ENCODE measurements at regions not wholly inside any gene's neighbourhood (a gene's known extent, or its start where the extent isn't known, plus 50 kb on each side); places are given as distances from the start of the nearest gene placed in this dataset.

DNA sequence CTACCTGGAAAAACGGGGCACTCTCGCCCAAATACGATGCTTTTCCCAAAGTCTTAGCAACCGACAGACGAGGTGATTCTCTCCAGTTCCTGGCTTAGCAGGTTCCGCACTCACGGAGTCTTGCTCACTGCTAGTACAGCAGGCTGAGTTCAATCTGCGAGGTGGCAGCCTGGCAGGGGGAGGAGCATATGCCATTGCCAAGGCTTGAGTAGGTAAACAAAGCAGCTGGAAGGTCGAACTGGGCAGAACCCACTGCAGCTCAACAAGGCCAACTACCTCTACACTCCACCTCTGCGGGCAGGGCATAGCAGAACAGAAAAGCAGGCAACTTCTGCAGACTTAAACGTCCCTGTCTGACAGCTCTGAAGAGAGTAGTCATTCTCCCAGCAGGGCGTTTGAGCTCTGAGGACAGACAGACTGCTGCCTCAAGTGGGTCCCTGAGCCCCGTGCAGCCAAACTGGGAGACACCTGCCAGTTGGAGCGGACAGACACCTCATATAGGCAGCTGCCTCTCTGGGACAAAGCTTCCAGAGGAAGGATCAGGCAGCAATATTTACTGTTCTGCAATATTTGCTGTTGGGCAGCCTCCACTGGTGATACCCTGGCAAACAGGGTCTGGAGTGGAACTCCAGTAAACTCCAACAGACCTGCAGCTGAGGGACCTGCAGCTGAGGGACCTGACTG, 73.4 kb upstream of the CADM2 start:
- DNase-seq: peak in 1 of 2 experiments; percentile 7

DNA sequence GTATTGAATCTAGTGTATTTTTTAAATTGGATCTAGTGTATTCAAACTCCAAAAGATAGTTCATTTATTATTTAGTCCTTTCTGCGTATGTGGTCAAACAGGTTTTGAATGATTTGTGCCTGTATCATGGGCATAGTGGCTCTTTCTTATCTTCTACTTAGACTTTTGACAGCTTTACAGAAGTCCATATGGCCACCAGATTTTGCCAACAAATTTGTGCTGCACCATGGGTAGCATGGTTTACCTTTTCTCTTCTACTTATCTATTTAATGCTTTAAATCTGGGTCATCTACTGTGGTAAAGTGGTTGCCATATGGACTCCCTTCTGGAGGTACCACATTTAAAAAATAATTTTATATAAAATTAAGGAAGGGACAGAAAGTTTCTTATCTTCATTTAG, 66.9 kb upstream of the CADM2 start:
- DNase-seq: no peak

DNA sequence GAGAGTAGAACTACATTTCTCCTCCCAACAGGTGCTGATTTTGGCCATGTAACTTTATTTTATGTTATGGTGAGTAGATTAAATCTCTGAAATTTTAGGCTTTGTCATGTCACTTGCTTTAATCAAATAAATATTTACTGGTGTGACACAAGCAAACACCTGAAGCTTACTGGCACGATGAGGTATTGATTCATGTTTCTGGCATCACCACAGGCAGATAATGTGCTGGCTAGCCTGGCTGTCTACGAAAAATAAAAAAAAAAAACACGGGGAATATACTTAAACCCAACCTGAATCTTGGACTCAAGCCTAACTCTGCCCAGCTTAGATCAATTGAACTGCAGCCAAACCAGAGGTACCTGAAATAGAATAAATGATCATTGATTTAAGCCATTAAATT, 65.6 kb upstream of the CADM2 start:
- DNase-seq: no peak

DNA sequence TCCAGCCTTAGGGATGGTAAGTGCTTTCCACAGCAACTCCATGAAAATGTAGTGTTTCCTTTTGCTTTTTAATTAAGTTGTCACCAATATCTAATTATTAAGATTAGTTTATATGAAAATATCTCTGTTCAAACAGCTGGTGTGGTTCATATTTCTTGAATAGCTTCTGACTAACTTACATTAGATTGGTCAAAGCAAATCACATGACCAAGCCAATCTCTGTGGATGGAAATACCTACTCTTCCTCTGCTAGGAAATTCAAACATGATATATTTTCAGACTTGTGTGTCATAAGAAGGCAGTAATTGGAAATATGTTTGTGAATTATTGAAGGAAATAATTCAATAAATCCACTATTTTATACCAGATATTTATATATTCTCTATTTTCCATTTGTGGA, 54.6 kb upstream of the CADM2 start:
- DNase-seq: no peak

DNA sequence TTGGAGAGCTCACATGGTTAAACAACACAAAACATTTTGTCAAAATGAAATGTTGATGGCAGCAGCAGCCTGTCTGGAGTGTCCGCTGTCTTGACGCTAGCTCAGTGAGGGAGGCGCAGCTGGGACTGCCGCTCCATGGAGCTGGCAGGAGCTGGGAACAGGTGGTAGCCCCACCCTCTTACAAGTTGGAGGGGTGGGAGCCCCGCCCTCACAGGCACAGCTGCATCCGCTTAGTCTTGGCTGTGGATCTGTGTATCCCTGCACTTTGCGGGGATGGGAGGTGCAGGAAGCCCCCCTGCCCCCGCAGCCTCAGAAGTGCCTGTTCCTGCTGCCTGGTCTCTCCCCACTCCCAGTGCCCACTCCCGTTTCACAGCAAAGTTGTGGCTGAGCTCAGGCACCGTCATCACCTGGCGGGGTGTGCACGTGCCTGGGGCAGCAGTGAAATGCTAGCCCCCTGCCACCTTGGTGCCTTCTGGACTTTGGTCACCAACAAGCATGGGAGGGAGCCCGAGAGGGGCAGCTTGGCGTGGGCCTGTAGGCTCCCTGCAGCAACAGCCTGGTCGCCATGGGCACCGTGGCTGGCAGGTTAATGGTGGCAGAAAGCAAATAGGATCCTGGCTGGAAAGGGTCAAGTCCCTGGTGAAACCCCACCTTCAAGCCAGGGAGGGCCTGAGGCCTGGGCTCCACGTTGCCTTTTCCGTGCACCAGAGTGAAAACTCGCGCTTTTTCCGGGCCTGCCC, 53.8 kb upstream of the CADM2 start:
- peak in 1 of 2 experiments; percentile 14 for DNase-seq

DNA sequence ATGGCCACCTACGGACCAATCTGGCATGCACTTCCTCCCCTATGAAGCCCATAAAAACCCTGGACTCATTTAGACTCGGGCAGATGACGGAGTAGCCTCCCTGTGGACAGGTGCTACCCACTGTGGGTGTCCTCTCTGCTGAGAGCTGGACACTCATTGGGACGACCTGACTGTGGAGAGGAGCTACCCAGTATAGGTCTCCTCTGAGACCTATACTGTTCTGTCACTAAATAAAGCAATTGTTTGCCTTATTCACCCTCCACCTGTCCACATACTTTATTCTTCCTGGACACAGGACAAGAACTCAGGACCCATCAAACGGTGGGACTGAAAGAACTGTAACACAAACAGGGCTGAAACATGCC, 53.3 kb upstream of the CADM2 start:
- DNase-seq: no peak

DNA sequence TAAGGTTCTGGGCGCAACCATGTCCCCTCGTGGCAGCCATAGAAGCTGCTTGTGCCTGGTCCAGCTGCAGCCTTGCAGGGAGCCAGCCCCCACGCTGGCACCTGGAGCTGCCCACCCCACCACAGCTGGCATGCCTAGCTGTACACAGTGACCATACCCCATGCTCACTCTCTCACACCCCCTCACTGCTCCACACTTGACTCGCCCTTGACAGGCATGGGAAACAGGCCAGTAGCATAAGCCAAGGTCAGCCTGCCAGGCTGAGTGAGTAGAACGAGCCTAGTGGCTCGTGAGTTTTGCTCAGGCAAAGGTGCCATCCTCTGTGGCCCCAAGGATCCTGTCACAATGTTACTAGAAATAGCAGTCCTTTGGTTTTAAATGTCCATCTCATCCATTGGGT, 52.7 kb upstream of the CADM2 start:
- DNase-seq: no peak

Measured in NCI-H526 (cell line).